ENCODE measurements at regions not wholly inside any gene's neighbourhood (a gene's known extent, or its start where the extent isn't known, plus 50 kb on each side); places are given as distances from the start of the nearest gene placed in this dataset.

GRCh38 chr18:34038086-34038485 is 186.6 kb downstream of the NOL4 start:
- TF ChIP-seq EZH2 (IDR thresholded peaks at IDR 0.05; ENCODE audit: insufficient read depth, poor library complexity, severe bottlenecking): no peak
- TF ChIP-seq EZH2phosphoT487 (IDR thresholded peaks at IDR 0.05; ENCODE audit: insufficient read depth, low read depth): no peak
